ENCODE measurements at regions not wholly inside any gene's neighbourhood (a gene's known extent, or its start where the extent isn't known, plus 50 kb on each side); places are given as distances from the start of the nearest gene placed in this dataset.

DNA sequence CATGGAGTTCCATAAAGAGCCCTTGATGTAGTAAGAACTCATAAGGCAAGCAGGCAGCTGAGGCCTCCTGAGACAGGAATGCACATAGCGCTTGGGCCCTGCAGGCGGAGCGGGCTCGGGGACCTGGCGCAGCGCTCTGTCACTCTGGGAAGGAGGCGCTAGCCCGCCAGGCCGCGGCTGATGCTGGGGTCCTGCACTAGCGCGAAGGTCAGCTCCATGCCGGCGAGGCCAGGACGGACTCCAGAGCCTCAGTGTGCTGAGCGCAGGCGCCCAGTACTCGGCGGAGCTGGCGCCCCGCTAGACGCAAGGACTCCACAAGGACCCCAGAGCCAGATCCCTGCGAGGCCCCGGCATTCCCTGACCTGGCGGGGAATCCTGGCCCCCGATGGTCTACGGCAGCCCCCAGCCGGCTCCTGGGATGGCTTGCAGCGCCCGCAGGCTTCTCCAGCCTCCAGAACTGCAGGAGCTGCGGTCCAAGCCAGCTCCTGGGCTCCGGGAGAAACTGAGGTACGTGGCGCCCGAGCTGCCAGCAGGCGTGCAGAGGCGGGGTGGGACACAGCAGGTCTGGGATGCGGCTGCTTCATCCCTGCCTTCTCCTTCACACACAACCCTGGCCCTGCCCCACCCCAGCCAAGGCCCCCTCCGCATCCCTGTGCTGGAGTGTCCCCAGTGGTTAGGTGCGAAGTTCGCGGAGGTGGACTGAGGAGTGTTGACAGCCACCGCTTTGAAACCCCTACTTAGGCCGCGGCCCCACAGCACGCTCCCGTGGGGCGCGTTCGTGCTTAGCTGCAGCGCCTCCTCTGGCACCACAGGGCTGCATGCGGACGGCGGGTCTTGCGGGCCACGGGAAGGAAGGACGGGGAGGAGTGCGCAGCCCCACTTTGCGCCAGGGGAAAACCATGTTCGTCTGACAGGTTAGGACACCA lies 761.5 kb upstream of the POM121L12 start:
- no peak for FAIRE-seq
- no peak for DNase-seq (ENCODE audit: low spot score)

DNA sequence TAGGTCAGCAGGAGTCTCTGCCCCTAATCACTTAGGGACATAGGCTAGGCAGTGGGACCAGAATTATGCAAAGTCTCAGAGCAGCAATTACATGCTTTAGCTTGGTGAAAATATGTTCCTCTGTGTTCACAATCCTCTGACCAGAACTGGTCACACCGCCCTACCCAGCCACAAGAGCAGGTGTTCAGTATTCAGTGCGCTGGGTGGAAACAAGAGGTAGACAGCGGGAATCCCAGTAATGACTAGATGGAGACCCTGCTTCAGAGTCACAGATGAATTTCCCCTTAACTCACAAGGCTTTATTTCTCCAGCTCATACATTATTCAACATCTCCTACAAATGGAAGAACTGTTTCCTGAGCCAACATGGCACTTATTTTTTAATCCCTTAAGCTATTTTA lies 763.7 kb upstream of the POM121L12 start:
- FAIRE-seq (no peak), DNase-seq (ENCODE audit: low spot score) (no peak)

DNA sequence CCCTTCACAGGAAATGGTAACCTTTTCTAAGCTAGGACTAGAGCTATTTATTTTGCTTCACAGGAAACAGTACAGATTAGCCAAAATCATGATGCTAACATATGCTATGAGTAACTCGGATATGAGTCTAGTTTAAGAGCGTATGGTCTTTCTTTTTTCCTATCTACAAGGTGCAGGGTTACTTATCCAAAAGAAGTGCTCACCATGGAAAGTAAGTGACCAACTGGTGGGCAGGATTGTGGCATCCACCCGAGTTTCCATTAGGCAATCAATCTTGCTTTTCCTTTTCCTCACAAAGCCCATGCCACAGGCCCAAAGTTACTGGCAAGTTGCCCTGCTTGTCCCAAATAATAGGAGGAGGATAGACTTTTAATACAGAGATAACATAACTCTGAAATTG lies 765.1 kb upstream of the POM121L12 start:
- no peak for DNase-seq (ENCODE audit: low spot score)
- no peak for FAIRE-seq

DNA sequence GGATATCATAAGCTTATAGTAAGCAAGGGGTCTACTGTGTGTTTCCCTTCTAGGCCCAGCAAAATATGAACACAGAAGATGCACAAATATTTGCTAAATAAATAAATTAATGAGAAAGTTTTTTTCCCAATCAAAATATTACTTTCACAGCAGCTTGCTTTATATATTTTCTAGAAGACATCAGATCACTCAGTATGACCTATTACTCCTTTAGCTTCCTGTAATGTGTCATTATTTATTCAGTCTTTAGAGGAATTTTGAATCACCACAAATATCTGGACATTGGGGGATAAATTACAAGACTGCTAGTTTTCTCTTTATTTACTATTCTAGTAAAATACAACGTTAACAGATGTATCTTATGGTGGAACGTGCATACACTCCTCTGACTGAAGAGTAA lies 765.8 kb upstream of the POM121L12 start:
- no peak for DNase-seq (ENCODE audit: low spot score)
- FAIRE-seq = no peak

DNA sequence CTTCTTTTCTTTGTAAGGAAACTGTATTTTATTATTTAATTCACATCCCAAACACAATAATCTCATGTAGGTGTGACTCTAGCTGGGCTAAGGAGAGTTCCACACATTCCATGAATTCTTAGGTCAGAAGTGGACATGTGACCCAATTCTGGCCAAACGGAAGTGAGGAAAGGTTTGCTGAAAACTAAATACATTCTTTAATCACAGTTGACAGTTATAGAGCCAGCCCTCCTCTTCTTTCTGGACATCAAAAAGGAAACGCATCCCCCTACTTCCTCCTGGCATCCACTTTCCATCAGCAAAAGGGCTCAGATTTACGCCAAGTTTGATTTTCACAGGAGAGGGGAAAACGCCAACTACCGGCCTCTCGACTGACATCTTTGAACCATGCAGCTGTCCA lies 774.4 kb upstream of the POM121L12 start:
- FAIRE-seq (no peak), DNase-seq (ENCODE audit: low spot score) (no peak)

DNA sequence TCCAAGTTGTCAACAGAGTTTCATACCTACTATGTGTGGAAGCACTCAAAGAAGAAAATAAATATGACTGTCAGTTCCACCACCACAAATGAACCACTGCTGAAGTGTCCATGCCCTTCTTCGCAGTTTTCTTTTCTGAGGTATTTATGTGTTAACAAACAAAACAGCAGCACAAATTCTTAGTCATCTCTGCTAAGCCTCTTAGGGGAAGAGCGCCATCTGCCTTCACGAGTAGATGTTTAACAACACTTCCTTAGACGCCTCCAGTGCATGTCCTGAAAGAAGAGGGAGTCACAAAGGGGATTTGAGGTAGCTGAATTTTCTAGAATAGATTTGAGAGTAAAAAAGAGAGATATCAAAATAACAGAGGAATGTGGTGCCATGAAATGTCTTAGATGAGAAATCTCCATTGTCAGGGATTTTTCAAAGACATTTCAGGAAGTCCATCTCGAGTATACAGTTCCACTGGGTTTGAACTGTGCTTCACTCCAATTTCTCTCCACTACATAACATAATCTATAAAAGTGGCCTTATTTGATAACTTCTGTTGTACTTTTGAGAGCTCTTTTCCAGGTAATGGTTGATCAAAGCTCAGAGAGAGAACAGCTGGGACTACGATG lies 775.3 kb upstream of the POM121L12 start:
- no peak for DNase-seq (ENCODE audit: low spot score)
- FAIRE-seq = no peak

DNA sequence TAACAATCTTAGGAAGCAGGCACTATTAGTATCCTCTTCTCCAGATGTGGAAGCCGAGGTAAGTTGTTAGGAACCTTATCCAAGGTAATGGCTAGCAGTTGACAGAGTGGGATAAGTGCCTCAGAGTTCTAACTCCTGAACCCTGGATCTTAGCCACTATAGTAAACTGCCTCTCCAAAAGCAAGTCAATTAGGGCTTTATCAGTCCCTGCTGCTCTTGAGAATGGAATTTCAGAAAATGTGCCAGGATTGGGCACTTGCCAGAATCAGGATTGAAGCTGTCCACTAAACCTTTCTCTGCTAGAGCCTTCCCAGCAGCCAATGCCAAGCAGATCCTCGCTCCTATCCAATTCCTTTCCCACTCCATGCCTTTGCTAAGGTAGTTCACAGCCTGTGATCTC lies 777.5 kb upstream of the POM121L12 start:
- DNase-seq (ENCODE audit: low spot score) = no peak
- no peak for FAIRE-seq

DNA sequence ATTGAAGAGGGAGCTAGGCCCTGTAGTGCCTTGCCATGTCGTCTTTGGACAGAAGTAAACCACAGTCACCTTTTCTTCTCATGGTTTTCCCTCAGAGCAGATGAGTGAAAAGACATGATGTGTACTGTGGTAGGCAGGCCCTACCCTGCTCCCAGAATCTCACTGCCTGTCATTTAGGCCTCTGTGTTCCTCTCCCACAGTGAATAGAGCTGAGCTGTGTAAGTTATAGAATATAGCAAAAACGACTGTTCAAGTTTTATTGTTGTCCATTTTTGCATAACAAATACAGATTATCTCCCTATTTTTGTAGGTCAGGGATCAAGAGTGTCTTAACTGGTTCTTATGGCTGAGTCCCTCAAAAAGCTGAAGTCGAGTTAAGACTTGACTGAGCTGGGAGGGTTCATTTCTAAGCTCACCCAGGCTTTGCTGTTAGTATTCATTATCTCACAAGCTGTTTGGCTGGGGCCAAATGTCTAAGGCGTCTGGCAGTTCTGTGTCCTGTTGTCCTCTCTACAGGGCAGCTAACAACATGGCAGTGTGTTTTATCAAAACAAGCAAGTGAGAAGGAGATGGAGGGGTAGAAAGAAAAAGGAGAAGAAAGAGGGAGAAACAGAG lies 780.9 kb upstream of the POM121L12 start:
- no peak for DNase-seq (ENCODE audit: low spot score)
- FAIRE-seq = no peak

DNA sequence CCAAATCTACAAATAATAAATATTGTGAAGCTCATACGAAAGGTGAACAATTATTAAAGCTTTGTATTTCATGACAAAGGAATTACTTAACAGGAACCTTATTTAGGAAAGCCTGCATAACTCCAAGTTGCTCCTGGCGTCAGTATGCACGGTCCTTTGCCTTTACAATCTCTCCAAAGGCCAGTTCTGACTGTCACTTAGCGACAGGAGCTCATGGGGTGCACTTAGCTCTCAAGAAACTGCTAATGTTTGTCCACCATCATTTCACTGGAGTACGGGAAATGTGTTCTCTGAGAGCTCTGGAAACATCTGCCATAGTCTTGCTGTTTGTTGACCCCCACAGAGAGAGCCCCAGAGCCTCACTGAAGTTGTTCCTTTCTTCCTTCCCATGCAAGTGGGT lies 781.5 kb upstream of the POM121L12 start:
- DNase-seq (ENCODE audit: low spot score) (no peak), FAIRE-seq (no peak)

DNA sequence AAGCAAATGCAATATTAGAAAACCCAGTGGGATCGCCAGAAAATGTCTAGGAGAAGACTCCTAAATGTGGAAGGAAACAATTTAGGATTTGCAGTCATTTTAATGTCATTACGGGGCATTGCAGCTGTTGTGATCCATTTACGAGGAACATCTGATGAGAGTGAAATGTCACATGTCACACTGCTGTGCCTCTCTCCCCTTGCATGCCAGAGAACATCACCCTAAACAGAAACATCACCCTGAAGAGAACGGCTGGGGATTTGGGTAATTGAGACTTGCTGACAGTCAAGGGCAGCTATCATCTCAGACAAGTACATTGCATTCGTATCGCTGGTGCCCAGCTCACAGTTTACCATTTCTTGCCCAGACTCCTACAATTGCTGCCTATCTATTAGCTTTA lies 785.7 kb upstream of the POM121L12 start:
- FAIRE-seq = no peak
- no peak for DNase-seq (ENCODE audit: low spot score)

DNA sequence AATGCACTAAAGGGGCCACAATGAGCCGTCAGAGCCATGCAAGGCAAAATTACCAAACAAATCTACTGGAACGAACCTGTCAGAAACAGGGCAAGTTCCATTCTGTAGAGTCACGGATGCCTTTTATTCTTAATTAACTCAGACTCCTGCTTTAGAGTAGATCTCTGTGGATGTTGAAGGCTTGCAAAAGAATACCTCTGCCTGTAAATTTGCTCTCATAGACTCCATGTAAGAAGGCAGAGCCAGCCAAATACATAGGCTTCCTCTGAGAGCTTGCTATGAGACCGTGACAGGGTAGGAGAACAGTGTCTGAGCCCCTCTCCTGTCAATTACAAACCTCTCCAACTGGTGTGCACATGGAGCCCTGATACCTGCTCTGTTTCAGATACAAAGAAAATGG lies 787.9 kb upstream of the POM121L12 start:
- FAIRE-seq (no peak), DNase-seq (ENCODE audit: low spot score) (no peak)

DNA sequence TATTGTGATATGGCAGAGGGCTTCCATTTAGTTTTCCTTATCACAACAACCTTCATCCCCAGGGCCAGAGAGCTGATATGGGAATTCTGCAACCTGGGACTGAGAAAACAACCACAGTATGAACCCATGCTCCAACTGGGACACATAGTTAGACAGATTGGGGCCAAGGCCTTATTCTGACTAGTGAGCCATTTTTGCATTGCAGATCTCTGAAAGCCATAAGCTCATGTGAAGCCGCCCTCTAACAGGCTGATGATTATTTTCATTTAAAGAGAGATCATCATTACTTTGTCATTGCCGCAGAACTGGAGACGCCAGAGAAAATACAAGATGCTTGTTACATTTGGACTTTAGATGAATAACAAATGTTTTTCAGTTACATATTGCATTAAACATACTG lies 791.7 kb upstream of the POM121L12 start:
- DNase-seq (ENCODE audit: low spot score) (no peak), FAIRE-seq (no peak)

DNA sequence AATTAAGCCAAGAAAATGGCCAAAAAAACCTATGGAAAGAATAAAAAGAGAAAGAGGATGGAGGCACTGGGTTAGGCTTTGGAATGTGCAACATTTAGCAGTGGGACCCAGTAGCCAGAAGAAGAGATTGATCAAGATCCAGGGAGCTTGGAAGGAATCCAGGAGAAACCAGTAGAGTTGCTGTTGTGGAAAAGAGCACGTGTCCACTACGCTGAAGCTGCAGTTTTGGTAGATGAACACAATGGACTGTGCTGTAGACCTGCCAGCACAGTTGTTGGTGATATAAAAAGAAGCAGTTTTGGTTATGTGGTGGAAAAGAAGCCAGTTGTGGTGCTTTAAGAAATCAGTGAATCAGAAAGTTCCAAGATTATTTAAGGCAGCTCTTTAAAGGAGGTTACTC lies 802.2 kb upstream of the POM121L12 start:
- DNase-seq (ENCODE audit: low spot score) = no peak
- FAIRE-seq = no peak

DNA sequence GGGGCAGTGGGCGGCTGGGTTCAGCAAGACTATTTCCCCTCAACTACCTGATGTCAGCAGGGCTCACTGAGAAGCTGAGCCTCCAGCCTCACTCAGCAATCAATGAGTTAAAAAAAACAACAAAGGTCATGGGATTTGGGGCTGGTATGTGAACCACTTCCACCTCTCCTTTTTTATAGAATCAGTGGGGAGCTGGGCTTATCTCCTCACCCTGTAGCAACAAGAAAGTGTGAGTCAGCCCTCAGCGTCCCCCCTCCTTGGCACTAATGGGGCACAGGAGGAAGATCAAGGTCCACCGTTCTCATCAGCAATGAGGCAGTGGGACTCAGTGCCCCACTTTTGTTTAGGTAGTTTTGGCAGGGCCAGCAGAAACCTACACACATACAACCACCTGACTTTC lies 823.5 kb upstream of the POM121L12 start:
- FAIRE-seq (no peak), DNase-seq (ENCODE audit: low spot score) (no peak)

DNA sequence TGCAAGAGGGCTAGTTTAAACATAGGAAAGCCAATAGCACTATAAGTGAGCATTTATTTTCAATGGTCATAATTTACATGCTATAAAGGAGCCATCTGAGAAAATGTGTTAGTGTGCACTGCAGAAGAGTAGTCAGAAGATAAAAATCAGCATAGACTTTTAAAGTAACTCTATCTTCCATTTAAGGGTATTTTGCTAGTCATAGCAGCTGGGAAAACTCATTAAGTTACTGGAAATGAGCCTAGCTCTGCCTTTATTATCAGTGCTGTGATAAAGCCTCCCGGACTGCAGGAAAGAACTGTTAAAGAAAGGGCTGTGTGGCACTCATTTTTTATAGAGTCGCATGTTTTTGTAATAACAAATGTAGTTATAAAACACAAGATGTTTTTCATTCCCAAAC lies 825.8 kb upstream of the POM121L12 start:
- FAIRE-seq (no peak), DNase-seq (ENCODE audit: low spot score) (no peak)

DNA sequence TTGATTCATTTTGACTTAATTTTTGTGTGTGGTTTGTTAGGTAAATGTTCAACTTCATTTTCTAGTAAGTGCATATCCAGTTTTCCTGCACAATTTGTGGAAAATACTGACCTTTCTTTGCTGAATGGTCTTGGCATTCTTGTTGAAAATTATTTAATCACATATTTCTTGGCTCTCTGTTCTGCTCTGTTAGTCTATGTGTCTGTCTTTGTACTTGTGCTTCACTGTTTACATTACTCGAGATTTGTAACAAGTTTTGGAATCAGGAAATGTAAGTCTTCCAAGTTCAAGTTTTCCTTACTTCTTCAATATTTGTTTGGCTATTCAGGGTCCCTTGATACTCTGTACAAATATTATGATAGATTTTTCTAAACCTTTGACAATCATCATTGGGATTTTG lies 838.2 kb upstream of the POM121L12 start:
- no peak for FAIRE-seq
- DNase-seq (ENCODE audit: low spot score) = no peak

DNA sequence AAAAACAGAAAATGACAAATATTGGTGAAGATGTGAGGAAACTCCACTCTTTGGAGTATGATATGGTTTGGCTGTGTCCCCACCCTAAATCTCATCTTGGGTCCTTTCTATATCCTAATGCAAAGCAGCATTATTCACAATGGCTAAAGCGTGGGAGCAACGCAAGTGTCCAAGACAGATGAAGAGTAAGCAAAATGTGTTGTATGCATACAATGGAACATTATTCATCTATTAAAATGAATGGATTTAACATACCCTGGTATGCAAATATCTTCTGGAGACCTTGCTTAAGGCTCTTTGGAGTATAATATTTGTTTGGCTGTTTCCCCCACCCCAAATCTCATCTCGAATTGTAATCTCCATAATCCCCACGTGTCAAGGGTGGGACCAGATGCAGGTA lies 839.8 kb upstream of the POM121L12 start:
- FAIRE-seq = no peak

DNA sequence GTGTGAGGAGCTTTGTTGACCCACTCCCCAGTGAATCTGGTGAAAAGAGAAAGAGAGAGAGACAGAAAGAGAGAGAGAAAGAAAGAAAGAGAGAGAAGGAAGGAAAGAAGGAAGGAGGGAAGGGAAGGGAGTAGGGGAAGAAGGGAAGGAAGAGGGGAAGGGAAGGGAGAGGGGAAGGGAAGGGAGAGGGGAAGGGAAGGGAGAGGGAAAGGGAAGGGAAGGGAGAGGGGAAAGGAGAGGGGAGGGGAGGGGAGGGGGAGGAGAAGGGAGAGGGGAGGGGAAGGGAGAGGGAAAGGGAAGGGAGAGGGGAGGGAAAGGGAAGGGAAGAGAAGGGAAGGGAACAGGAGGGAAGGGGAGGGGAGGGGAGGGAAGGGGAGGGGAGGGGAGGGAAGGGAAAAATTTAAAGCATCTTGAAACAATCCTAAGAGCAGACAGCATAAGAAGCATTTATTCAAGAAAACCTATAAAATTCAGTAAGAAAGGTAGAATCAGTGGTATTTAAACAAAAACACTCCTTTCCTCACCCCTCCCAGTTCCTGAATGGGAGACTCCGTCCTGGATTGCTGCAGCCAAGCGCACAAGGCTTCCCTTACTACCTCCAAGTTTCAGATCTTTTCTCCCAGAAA lies 846.2 kb upstream of the POM121L12 start:
- FAIRE-seq = no peak
- DNase-seq (ENCODE audit: low spot score) = no peak

More for the DNA sequence above, 839.8 kb upstream of the POM121L12 start:
- DNase-seq (ENCODE audit: low spot score) = no peak

DNA sequence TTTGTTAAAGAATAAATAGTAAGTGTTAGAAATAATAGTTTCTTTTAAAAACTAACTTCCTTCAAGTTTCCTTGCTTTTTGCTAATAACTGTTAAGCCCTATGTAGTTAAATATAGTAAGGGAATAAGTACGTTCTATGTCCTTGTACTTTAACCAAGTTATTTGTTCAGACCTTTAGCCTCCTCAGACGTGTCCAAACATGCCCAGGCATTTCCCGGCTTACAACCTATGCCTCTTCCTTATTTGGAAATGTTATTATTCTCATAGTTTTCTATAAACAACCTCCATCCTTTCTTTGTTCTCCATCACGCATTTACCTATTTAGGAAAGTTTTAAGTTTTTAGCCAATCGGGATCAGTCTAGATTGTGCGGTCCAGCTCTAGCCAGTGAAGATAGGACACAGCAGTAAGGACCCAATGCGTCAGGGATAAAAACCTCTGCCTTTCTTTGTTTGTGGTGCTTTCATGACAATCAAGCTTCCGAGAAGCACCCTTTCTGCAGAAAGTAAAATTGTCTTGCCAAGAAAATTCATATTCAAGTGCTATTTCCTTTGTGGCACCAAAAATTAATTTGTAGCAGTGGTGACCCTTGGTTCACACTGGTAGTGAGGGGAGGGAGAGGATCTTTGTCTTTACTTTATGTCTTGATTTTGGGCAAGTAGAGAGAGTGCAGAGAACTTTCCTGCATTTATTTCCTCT lies 851.3 kb upstream of the POM121L12 start:
- DNase-seq (ENCODE audit: low spot score) (no peak), FAIRE-seq (no peak)

DNA sequence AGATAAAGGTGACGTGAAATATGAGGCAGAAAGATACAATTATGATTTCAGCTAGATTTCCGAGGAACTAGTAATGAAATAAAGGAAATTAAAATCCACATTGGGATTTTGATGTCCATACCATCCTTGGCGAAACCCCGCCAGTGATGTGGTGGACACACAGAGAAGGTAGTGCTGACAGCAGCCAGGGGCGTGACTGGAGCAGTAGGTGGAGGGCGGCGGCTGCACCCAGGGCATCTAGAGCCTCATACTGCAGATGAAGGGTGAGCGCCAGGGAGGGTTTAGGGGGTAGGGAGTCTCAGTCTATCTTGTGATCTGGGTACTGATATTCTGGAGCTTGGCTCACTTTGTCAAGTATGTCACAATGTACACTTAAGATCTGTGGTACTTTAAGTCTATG lies 855.5 kb upstream of the POM121L12 start:
- DNase-seq (ENCODE audit: low spot score) (no peak), FAIRE-seq (no peak)

DNA sequence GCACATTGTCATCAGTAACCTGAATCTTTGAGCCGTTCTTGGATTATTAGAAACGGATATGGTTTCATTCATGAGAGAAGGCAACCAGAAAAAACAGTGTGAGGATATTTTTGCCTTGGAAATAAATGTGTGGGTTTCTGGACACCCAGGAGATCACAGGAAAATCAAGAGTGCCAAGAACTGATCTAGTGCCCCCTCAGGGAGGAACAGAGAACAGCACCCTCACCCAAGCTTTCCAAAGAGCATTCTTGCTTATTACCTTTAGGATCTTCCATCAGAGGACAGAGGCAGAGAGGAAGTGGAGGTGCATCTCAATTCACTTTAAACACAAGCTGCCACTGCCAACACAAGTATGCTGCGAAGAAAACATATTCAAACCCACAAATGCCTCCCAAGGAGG lies 851.5 kb upstream of the COBL start:
- FAIRE-seq (no peak), DNase-seq (ENCODE audit: low spot score) (no peak)

DNA sequence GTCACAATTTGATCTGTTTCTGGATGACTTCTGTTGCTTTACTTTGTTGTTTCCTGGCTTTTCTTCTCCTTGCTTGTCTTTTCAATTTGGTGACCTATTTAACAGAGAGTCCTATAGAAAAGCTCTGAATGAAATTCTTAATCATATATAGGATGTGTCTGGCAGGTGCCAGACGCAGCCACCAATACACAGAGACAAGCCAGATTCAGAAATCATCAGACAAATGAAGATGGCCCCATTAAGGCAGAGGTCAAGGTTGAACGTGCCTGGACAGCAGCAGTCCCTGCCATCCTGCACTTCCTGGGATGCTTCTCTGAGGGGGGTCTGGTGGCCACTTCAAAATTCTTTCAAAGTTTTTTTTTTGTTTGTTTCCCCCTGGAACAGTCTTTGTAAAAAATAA lies 846.7 kb upstream of the COBL start:
- FAIRE-seq (no peak), DNase-seq (ENCODE audit: low spot score) (no peak)

Measured in RCC 7860 (cell line).